Central memory CD8-positive, alpha-beta T cell (primary cell): ENCODE measurements at regions not wholly inside any gene's neighbourhood (a gene's known extent, or its start where the extent isn't known, plus 50 kb on each side); places are given as distances from the start of the nearest gene placed in this dataset.

ENCODE experiments used
- ATAC-seq: fragments of 150-1000 bp; cut with Tn5 transposase; replicated peaks from 2 replicates; pipeline ENCODE4 v1.10.0; 2022; ENCODE audit warnings: mild to moderate bottlenecking, moderate FRiP score, moderate number of reproducible peaks; ENCODE audit not compliant: poor library complexity, severe bottlenecking; ENCODE audit errors: extremely low read depth
- DNase-seq, 2 donors: peaks; one replicate each; pipeline ENCODE4 v3.0.0; 2021; ENCODE audit warnings: low spot score in 2 of 2
- H3K27ac Mint-ChIP-seq: one replicate; pipeline ENCODE4 v1.8.0; 2022; ENCODE audit warnings: low read depth, mild to moderate bottlenecking, moderate library complexity, mixed read lengths
- H3K27me3 Mint-ChIP-seq: one replicate; pipeline ENCODE4 v1.8.0; 2022; ENCODE audit warnings: mixed read lengths
- H3K36me3 Mint-ChIP-seq: one replicate; pipeline ENCODE4 v1.8.0; 2022; ENCODE audit warnings: mild to moderate bottlenecking, moderate library complexity, mixed read lengths; ENCODE audit not compliant: insufficient read depth
- H3K4me1 Mint-ChIP-seq: one replicate; pipeline ENCODE4 v1.8.0; 2022; ENCODE audit warnings: mixed read lengths
- H3K4me3 Mint-ChIP-seq: one replicate; pipeline ENCODE4 v1.8.0; 2022; ENCODE audit warnings: mild to moderate bottlenecking, moderate library complexity, mixed read lengths
- H3K9me3 Mint-ChIP-seq: one replicate; pipeline ENCODE4 v1.8.0; 2022; ENCODE audit warnings: mixed read lengths

DNA sequence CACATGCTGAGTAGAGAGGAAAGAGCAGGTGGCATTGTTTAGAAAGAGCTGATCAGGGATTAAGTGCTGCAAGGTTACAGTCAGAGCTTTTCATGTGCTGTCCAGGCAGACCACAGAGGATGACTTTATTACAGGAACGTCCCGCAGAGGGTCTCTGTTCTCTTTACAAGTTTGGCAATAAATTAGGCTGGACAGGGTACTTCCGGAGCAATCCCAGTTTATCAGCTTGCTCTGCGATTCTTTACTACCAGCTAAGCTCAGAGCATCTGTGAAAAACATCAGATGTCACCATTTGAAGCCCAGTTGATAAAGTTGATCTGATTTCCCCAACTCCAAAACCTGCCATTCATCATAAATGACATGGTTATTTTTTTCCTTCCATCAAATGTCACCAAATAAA is 633.1 kb downstream of the NLGN4X start:
- Mint-ChIP-seq H3K36me3 (no peaks in the 10 kb centered on the region), H3K27me3 (no peaks in the 10 kb centered on the region), H3K4me3 (no peak overlapping the region), H3K4me1 (no peaks in the 10 kb centered on the region), H3K27ac (no peak overlapping the region), H3K9me3 (no peaks in the 10 kb centered on the region)
- DNase-seq (no peak), ATAC-seq (no peak)

DNA sequence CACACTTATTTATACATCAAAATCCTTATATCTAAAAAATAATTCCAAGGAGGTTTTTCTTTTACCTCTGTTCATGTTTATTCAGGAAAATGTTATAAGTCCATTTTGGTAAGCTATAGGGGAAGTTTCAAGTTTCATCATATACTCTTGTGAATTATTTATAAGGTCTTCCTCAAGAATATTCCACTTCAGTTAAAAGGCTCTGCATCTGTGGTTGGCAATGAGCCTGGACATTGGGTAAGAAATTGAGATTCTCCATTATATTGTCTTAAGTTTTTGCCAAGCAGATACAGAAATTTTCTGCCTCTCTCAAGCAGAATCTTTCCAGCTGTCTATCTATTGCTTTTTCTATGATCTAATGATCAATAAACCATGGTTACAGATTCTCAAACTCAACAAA is 641.9 kb downstream of the NLGN4X start:
- no peaks in the 10 kb centered on the region for H3K27me3 Mint-ChIP-seq
- DNase-seq: no peak
- H3K27ac Mint-ChIP-seq: no peak overlapping the region
- no peaks in the 10 kb centered on the region for H3K4me1 Mint-ChIP-seq
- no peak overlapping the region for H3K4me3 Mint-ChIP-seq
- no peaks in the 10 kb centered on the region for H3K36me3 Mint-ChIP-seq
- H3K9me3 Mint-ChIP-seq: peaks cover 9% of the 10 kb centered on the region
- ATAC-seq: no peak

DNA sequence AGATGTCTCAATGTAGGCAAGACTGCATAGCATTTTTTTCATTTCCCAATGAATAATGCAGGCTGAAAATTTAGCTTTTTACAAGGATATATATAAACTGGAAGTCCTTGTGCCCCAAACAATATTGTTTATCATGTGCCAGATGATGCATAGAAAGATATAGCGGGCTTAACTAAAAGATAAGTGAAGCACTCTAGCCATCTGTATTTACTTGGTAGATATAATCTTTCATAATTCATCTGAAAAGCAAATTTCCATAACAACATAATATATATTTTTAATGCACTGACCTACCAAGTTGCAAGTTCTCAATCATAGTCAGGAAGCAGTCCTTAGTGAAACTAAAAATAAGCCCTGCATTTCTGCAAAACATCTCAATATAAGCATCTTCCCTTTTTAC is 653.3 kb downstream of the NLGN4X start:
- ATAC-seq (no peak), DNase-seq (no peak)
- Mint-ChIP-seq H3K9me3 (no peaks in the 10 kb centered on the region), H3K36me3 (no peaks in the 10 kb centered on the region), H3K4me1 (no peaks in the 10 kb centered on the region), H3K27me3 (no peaks in the 10 kb centered on the region), H3K27ac (no peak overlapping the region), H3K4me3 (no peak overlapping the region)

DNA sequence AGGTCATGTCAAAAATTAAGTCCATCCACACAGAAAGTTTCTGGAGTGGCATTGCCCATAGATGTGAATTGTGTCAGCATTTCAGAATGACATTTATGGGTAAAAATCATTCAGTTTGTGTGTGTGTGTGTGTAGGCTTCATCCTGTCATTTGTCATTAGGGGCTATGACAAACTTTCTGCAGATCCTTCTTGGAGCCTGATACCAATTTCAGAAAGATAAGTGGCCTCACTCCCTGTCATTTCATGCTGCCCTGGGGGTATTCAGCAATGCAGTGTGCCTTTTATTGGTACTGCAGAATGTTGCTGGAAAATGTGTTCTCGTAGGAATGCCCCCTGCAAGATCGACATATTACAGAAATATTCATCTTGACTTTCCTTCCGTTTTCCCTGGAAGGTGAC is 659.7 kb downstream of the NLGN4X start:
- ATAC-seq: no peak
- DNase-seq: no peak
- H3K9me3 Mint-ChIP-seq: no peaks in the 10 kb centered on the region
- no peaks in the 10 kb centered on the region for H3K4me1 Mint-ChIP-seq
- H3K36me3 Mint-ChIP-seq: no peaks in the 10 kb centered on the region
- no peaks in the 10 kb centered on the region for H3K27me3 Mint-ChIP-seq
- H3K4me3 Mint-ChIP-seq: no peak overlapping the region
- no peak overlapping the region for H3K27ac Mint-ChIP-seq

DNA sequence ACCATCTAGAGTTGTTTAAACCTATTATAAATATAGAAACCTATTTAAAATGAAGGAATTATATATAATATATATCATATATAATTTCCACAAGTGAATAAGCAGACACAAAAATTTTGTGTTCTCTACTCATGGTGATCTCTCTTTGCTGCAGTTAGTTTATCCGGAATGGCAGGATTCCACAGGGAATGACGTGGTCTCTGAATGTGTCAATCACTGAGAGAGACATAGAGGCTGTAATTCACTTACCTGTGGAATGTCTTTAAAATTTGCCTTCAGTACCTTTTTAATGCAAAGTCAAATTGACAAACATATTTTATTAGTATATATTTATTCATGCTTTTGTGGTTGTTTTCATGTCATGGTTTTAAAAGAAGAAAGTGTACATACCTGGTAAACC is 669.3 kb downstream of the NLGN4X start:
- no peaks in the 10 kb centered on the region for H3K27me3 Mint-ChIP-seq
- H3K4me1 Mint-ChIP-seq: no peaks in the 10 kb centered on the region
- ATAC-seq: no peak
- H3K27ac Mint-ChIP-seq: no peak overlapping the region
- H3K9me3 Mint-ChIP-seq: peaks cover 20% of the 10 kb centered on the region
- no peak for DNase-seq
- no peaks in the 10 kb centered on the region for H3K36me3 Mint-ChIP-seq
- no peak overlapping the region for H3K4me3 Mint-ChIP-seq

DNA sequence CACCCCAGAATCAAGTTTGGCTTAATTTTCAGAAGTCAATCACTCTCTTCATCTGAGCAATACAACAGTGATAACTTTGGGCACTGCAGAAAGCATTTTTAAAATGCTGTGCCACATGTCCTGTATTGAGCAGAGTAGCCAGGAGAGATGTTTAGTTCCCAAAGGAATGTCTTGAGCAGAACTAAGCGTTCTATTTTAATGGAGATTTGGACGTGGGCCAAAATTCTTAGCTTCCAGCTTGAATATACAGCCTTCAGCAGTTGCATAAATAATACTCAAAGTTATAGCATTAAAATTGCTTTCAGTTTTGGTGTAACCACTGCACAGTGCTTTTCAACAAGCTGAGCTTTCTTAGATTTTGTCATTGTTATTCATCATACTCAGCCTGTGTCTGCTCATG is 679.2 kb downstream of the NLGN4X start:
- H3K27me3 Mint-ChIP-seq: no peaks in the 10 kb centered on the region
- DNase-seq (no peak), ATAC-seq (no peak)
- peaks cover 16% of the 10 kb centered on the region for H3K9me3 Mint-ChIP-seq
- no peak overlapping the region for H3K27ac Mint-ChIP-seq
- H3K36me3 Mint-ChIP-seq: no peaks in the 10 kb centered on the region
- no peaks in the 10 kb centered on the region for H3K4me1 Mint-ChIP-seq
- H3K4me3 Mint-ChIP-seq: no peak overlapping the region

DNA sequence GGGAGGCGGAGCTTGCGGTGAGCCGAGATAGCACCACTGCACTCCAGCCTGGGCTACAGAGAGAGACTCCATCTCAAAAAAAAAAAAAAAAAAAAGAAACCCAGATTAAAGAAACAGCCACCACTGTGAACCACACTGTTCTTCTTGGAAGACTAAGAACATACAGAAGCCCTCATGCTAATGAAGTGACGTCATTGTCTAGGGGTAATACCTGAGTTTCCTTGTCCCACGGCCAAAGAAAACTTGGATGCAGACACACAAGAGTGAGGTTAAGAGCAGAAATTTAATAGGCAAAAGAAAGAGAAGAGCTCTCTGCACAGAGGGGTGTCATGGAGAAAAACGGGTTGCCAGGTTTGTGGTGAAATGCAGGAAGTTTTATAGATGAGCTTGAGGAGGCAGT is 691.6 kb downstream of the NLGN4X start:
- H3K27me3 Mint-ChIP-seq: no peaks in the 10 kb centered on the region
- ATAC-seq: no peak
- no peak overlapping the region for H3K4me3 Mint-ChIP-seq
- peaks cover under 1% of the 10 kb centered on the region for H3K36me3 Mint-ChIP-seq
- DNase-seq: no peak
- H3K4me1 Mint-ChIP-seq: no peaks in the 10 kb centered on the region
- H3K27ac Mint-ChIP-seq: no peak overlapping the region
- H3K9me3 Mint-ChIP-seq: peaks cover 8% of the 10 kb centered on the region

DNA sequence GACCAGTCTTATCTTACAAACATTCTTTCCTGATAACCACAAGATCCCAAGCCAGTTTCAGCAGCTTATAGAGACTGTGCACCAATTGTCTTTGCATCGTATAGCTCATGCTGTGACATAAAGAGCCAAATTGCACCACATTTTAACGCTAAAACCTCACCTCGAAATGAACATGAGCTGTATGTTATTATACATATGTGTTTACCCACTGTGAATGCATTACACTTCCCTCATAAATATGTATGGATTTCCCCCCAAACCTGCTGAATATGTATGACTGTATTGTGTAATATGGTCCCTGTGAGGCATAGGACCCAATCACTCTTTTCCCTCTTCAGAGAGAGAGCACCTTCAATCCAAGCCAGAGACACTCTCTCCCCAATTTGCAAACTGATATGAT is 692.4 kb downstream of the NLGN4X start:
- H3K4me3 Mint-ChIP-seq: no peak overlapping the region
- no peaks in the 10 kb centered on the region for H3K27me3 Mint-ChIP-seq
- ATAC-seq: no peak
- H3K4me1 Mint-ChIP-seq: no peaks in the 10 kb centered on the region
- H3K36me3 Mint-ChIP-seq: peaks cover 2% of the 10 kb centered on the region
- no peak for DNase-seq
- no peak overlapping the region for H3K27ac Mint-ChIP-seq
- H3K9me3 Mint-ChIP-seq: peaks cover 11% of the 10 kb centered on the region

DNA sequence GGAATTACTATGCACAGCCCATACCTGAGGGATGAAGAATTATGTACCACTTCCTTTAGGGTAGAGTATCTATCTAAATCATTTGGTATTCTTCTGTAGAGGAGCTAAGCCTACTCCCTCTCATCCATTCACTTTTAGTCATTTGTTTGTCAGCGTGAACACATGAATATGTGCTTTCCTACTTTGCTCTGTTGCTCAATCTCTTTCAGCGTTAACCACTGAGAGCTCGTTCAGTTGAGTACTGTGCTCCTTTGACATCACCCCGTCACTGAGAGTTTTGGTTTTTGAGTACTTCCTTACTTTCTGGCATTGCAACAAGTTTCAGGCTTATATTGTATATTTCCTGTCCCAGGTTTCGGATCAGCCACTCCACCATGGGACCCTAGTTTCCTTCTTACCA is 700.6 kb downstream of the NLGN4X start:
- DNase-seq: no peak
- no peaks in the 10 kb centered on the region for H3K27me3 Mint-ChIP-seq
- no peaks in the 10 kb centered on the region for H3K4me1 Mint-ChIP-seq
- peaks cover 22% of the 10 kb centered on the region for H3K9me3 Mint-ChIP-seq
- peaks cover 2% of the 10 kb centered on the region for H3K36me3 Mint-ChIP-seq
- no peak for ATAC-seq
- H3K4me3 Mint-ChIP-seq: no peak overlapping the region
- H3K27ac Mint-ChIP-seq: no peak overlapping the region

DNA sequence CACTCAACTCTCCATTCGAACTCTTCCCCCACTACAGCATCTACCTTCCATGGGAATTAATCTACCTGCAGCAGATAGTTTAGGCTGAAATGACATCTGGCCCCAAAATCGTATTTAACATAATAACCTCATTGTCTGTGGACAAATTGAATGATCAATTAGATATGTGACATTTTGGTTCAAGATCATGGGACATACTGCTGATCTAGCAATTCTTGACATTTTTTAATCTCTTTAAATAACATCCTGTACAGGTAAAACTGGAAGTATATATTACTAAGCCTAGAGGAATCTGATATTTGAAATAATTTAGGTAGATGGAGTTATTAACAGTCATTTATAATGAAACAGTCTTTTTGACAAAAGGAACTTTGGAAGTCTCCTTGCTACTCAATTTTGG is 702.5 kb downstream of the NLGN4X start:
- Mint-ChIP-seq H3K27ac (no peak overlapping the region), H3K4me1 (no peaks in the 10 kb centered on the region), H3K27me3 (no peaks in the 10 kb centered on the region), H3K9me3 (peaks cover 16% of the 10 kb centered on the region), H3K4me3 (no peak overlapping the region), H3K36me3 (no peaks in the 10 kb centered on the region)
- ATAC-seq (no peak), DNase-seq (no peak)

DNA sequence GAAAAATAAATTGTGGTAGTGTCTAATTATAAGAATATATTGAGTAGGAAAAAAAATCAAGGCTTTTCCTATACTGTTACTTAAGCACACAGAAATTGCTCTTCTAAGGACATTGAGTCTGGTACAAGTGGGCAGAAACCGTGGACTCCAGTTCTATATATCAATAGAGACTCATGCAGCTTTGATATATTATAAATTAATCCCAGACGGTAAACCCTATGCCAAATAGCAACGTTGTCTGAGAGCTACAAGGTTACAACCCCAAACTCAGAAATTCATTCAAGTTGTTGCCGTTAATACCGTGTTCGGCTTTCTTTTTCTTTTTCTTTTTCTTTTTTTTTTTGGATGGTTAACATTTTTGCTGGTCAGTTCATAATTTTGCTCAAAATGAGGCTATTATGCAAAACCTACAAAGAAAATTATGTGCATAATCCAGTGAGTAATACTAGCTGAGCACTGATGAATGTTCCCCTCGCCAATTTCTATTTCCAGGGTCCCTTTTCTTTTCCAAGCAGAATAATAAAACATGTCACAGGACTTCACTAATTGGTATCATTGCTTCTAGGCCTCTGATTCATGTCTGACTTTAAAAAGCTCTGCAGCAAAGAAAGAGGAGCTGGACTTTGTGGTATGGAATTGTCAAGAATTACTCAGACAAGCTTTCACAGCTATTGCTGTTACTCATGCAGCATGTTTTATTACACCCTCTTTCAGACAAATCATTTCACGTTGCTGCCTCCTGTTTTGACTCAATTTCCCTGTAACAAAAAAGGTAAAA is 737.7 kb downstream of the NLGN4X start:
- H3K9me3 Mint-ChIP-seq: peaks cover 30% of the 10 kb centered on the region

DNA sequence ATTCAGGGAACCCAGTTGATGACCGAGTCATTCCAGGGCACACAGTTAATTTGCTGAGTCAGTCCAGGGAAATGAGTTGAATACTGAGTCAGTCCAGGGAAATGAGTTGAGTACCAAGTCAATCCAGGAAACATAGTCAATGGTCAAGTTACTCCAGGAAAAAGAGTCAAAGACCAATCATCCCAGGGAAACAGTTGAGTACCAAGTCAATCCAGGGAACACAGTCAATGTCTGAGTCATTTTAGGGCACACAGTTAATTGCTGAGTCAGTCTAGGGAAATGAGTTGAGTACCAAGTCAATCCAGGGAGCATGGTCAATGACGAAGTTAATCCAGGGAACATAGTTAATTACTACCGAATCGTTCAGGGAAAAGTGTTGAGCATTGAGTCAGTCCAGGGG is 754.4 kb downstream of the NLGN4X start:
- H3K27ac Mint-ChIP-seq: no peak overlapping the region
- peaks cover 6% of the 10 kb centered on the region for H3K9me3 Mint-ChIP-seq
- no peaks in the 10 kb centered on the region for H3K36me3 Mint-ChIP-seq
- H3K4me3 Mint-ChIP-seq: no peak overlapping the region
- no peaks in the 10 kb centered on the region for H3K27me3 Mint-ChIP-seq
- H3K4me1 Mint-ChIP-seq: no peaks in the 10 kb centered on the region
- DNase-seq: no peak
- no peak for ATAC-seq

More for the DNA sequence above, 737.7 kb downstream of the NLGN4X start:
- ATAC-seq (no peak), DNase-seq (no peak)
- Mint-ChIP-seq H3K4me3 (no peak overlapping the region), H3K36me3 (no peaks in the 10 kb centered on the region), H3K4me1 (no peaks in the 10 kb centered on the region), H3K27ac (no peak overlapping the region), H3K27me3 (no peaks in the 10 kb centered on the region)

DNA sequence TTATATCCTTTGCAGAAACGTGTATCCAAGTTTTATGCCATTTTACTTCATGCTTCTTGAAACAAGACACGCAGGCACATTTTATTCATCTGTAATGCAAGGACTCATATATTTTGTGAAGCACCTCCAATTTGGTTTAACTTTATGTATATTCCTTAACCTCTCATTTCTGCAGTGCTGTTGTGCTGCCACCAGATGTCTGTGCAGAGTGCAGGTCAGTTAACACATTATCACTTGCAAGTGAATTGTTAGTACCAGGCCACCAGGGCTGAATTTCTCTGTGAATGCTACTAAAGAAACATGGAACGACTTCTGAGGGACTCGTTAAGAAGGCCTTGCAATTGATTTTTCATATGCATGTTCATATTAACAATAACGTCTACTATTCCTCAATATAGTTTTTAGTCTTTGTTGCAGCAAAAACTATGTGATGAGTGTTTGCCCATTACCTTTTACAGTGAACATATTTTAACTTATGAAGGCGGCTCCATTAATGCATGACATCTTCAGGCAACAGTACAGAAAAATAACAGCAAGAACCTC is 770.3 kb downstream of the NLGN4X start:
- no peaks in the 10 kb centered on the region for H3K4me1 Mint-ChIP-seq
- no peaks in the 10 kb centered on the region for H3K9me3 Mint-ChIP-seq
- no peak overlapping the region for H3K4me3 Mint-ChIP-seq
- DNase-seq: no peak
- ATAC-seq: no peak
- no peaks in the 10 kb centered on the region for H3K27me3 Mint-ChIP-seq
- H3K27ac Mint-ChIP-seq: no peak overlapping the region
- H3K36me3 Mint-ChIP-seq: no peaks in the 10 kb centered on the region
